GM06990 (cell line): ENCODE measurements at regions not wholly inside any gene's neighbourhood (a gene's known extent, or its start where the extent isn't known, plus 50 kb on each side); places are given as distances from the start of the nearest gene placed in this dataset.

Experiments used
- DNase-seq: peaks from one replicate; pipeline ENCODE4 v3.0.0-alpha.2; 2011; ENCODE audit not compliant: insufficient read length; ENCODE audit errors: extremely low read depth
- H3K27me3 ChIP-seq: replicated peaks from 2 replicates; pipeline ENCODE4 v1.6.0; 2011; ENCODE audit warnings: low read length; ENCODE audit not compliant: control insufficient read depth, insufficient read depth
- H3K36me3 ChIP-seq: 2 replicates; pipeline ENCODE4 v1.5.1; 2011; ENCODE audit warnings: low read length; ENCODE audit not compliant: control insufficient read depth, insufficient read depth
- H3K4me3 ChIP-seq: replicated peaks from 2 replicates; pipeline ENCODE4 v1.5.1; 2011; ENCODE audit warnings: low read depth, mild to moderate bottlenecking, control low read depth, low read length
- CTCF ChIP-seq: IDR thresholded peaks from 2 replicates; pipeline ENCODE4 v1.5.1; 2011; ENCODE audit warnings: low read length, control low read depth, mild to moderate bottlenecking, inconsistent platforms; ENCODE audit not compliant: insufficient read depth, poor library complexity, severe bottlenecking

GRCh38 chr18:77548790-77549420 lies 299.3 kb downstream of the GALR1 start:
- TF ChIP-seq CTCF = no peak
- no peak for DNase-seq
- no peaks in the 10 kb centered on the region for H3K27me3 ChIP-seq
- no peaks in the 10 kb centered on the region for H3K36me3 ChIP-seq
- no peak overlapping the region for H3K4me3 ChIP-seq

GRCh38 chr18:77550625-77551024 lies 301.0 kb downstream of the GALR1 start:
- no peak for DNase-seq
- no peak for TF ChIP-seq CTCF
- no peaks in the 10 kb centered on the region for H3K36me3 ChIP-seq
- H3K4me3 ChIP-seq = no peak overlapping the region
- no peaks in the 10 kb centered on the region for H3K27me3 ChIP-seq

- Histone ChIP-seq H3K4me3 (no peak overlapping the region), H3K27me3 (no peaks in the 10 kb centered on the region), H3K36me3 (no peaks in the 10 kb centered on the region)
- DNase-seq = no peak
- TF ChIP-seq CTCF = no peak
Measured at GRCh38 chr18:77551055-77551454, 301.4 kb downstream of the GALR1 start.

GRCh38 chr18:77552945-77553344 lies 303.3 kb downstream of the GALR1 start:
- DNase-seq = no peak
- TF ChIP-seq CTCF = no peak
- no peaks in the 10 kb centered on the region for H3K36me3 ChIP-seq
- no peak overlapping the region for H3K4me3 ChIP-seq
- no peaks in the 10 kb centered on the region for H3K27me3 ChIP-seq

GRCh38 chr18:77554061-77554460 lies 304.4 kb downstream of the GALR1 start:
- no peak for TF ChIP-seq CTCF

More at GRCh38 chr18:77554061-77554460, 304.4 kb downstream of the GALR1 start:
- DNase-seq = no peak
- Histone ChIP-seq H3K27me3 (no peaks in the 10 kb centered on the region), H3K36me3 (no peaks in the 10 kb centered on the region), H3K4me3 (no peak overlapping the region)
